Activated naive CD4-positive, alpha-beta T cell treated with anti-CD3 and anti-CD28 coated beads, Interleukin-2, amount 50 U/mL, for 16 hours (primary cell): ENCODE measurements at regions not wholly inside any gene's neighbourhood (a gene's known extent, or its start where the extent isn't known, plus 50 kb on each side); places are given as distances from the start of the nearest gene placed in this dataset.
"Not testable (repeated sequence)": the region's sequence is repeated elsewhere in the genome, so short reads cannot be mapped to it uniquely, and the experiment has no call there.

Experiments used
- DNase-seq: peaks from one replicate; pipeline ENCODE4 v3.0.0-alpha.2; 2020

DNA sequence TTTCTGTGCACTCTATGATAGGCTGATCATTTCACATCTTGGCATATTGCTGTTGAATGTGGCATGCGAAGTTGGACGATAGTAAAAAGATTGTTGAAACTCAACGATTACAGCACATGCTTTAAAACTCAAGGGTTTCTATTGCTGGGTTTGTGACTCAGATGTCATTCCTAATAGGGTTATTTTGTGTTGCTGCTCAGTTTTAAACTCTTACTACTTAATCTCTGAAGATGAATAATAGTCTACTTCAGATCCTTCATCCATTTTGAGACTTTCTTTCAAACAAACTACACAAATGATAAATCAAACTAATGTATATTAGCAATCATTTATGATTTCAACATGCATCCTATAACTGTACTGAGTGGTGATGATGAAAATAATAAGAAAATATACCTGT, 71.3 kb upstream of the MBNL1 start:
- DNase-seq, result no peak

DNA sequence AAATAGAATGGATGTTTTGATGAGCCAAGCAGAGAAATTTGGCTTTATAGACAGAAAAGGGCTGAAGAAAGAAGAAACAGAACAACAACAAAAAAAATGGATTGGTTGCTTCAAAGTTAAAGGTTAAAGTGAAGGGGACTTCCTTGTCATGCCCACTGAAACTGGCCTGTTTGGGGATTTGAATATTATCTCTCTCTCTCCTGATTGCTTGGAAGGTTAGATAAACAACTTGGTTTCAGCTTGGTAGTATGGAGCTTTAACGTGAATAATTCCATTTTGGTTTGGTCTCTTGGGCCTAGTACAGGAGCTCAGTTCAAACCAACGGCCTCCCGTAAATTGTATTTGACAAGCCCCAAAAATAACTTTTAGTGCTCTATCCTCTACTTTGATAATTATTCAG, 70.8 kb upstream of the MBNL1 start:
- DNase-seq, result no peak

DNA sequence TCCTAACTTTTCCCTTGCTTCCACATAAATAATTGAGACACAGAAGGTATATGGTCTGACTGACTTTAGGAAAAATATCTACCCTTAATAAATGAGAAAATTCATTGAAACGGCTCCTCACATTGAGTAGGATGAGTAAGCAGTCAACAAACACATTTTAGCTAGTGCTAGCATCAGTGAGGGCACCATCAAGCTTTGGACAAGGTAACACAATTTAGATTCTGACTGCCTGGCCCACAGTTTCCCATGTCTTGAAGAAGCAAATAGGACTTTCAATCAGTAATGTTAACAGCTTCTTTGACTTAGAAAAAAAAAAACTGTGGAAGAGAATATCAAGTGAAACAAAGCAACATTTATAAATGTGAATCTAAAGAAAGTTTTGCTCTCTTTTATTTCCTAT, 70.1 kb upstream of the MBNL1 start:
- DNase-seq, result no peak

DNA sequence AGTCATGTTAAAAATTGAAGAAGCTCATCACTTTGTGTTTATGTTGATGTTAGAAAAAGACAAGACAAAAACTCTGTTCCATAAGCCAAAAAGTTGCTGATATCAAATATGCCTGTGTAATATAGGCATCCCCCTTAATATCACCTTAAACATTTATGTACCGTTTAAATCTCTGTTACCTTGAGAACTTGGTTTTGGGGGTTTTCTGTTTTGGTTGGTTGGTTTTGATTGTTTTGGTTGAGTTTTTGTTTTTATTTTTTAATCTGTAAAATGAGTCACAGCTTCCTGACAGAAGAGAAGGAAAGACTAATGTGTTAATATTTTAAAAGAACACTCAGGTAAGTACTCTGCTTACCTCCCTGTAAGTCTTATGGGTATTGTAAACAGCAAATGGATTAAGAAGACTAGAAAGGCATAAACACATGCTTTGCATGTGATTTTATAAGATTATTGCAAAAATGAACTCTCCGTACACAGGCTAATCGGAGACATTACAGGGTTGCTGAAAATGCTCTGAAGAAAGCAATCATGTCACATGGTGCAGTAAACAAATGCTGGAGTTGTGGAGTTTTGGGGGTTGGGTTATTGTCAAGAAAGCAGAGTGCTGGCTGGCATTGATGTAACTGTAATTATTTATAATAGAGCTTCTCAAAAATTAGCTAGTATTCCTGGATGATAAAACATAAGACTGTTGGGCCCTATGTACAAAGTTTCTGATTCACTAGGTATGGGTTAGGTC, 69.5 kb upstream of the MBNL1 start:
- DNase-seq, result no peak

DNA sequence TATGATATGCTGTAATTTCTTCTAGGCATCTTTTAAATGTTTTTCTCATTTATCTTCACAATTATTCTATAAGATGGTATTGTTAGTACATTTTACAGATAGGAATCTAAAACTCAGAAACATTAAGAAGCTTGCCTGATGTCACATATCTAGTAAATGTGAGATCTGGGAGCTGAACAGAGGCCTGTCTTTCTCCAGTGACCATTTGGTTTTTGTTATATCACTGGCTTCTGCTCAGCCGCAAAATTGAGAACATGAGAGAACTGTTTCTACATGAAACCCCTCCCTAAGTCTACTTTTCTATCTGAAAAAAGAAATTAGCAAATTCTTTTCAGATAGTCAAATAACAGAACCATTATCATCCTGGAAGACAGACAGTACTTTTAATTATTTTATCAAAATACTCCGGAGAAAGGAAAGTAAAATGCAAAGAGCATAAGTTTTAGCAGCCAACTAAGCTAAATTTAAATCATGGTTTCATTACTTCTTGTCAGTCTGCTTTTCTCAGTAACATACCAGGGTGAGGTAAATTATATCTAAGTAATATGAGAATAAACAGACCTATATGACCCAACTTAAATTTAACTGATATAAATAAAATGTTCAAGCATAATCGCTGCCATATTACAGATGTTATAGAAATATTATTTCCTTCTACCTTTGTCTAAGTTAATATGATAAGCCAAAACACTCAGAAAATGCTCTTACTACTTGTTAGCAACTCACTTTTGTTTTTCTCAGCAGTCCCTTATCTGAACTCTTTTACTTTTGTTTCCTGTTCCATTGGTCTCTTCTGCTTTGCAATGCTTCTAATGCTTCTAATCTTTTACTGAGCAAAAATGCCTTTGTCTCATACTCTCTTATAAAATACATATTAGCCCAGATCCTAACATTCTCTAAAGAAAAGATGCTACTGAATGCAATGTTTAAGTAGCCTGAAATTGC, 68.0 kb upstream of the MBNL1 start:
- DNase-seq, result no peak

DNA sequence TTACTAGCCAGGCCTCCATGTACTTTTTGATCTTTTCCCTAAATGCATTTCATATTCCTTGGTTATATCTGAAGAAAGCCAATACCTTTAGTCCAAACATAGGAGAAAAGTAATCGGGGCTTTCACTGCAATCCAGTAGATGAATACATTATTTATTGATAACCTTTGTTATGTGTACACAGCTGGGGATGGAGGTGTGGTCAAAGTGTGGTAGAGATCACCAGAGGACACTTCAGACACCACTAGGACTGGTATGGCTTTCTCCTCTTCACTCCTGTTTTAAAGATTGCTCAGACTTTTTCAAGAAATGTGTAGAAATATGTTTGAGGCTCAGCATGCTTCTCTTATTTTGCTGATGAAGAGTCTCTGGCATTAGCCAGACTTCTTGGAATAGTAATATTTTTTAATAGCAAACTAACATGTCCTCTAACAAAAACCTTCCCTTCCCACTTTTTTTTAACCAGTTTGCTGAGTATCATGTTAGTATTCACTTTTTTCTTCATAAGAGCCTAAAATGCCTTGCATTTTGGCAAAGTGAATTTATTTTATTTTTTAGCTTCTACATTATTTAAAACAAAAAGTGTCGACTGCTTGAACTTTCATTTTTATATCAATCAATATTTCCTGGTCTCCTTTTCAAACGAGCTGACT, 65.6 kb upstream of the MBNL1 start:
- no peak for DNase-seq

DNA sequence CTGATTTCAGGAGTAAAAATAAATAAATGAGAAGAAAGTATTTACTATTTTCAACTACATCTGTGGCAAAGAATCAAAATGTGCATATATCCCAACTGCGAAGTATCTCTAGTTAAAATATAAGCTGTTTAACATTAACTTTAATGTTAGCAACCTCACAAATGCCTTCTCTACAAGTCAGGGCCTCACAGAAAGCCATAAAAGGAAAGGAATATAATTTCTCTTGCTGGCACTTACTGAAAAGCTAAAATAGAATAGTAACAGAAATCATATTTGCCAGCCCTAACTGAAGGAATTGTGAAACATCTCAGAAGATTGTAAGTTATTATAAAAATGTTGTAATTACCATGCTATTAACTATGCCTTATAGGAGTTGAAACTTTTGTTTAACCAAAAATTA, 65.1 kb upstream of the MBNL1 start:
- no peak for DNase-seq

DNA sequence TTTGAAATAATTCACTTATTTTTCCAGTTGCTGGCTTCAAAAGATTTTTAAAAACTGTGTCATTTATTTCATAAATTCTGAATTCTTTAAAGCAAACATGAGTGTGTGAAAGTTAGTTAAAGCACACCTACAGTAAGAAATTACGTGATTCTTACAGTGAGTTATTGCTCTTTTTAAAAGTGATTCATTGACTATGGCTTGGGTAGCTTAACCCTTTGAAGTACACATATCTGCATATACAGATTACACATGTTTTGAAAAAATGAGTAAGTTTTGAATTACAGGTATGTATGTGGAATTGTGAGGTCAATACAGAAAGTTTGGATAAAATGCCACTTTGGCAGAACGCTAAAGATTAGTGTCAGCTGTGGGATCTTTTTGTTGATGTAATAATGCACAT, 64.5 kb upstream of the MBNL1 start:
- no peak for DNase-seq

DNA sequence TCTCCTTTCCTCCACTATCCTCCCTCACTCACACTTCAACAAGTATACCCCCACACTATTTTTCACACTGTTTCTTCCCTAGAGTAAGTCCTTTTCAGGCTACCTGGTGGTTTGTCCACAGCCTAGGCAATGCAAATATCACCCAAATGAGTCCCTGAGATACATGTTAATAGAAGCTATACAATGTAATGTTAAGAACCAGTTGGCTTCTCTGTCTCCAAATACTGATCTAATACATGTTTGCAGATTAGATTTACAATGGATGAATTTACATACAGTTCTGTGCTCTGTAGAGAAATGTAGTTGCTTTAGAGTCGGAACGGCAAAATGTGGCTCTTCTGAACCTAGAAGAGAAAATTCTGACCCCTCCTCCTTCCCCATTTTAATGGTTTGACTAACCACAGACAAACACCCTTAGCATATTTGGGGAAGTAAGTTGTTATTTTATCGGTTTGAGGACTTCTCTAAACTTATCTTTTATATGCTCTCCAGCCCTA, 63.6 kb upstream of the MBNL1 start:
- no peak for DNase-seq

DNA sequence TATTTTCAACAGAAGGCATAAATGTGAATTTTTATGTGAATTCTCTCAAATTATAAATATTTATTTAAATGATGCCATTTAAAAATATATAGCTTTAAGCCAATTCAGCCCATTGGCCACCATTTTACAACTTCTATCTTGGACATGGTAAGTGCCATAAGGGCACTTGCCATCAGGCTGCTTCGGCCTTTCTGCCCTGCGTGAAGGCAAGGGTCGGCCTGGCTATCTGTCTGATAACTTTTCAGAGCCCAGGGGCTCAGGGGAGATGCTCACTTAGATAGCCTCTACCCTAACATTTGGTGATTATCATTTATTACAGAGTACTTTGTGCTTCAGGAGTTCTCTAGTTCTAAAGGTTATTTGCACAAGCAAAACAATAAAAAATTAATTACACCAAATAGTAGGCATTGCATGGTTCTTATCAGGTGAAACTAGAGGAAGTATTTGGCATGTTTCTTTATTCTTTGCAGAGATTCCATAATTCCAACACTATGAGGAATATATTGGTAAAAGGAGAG, 62.4 kb upstream of the MBNL1 start:
- DNase-seq, result no peak

DNA sequence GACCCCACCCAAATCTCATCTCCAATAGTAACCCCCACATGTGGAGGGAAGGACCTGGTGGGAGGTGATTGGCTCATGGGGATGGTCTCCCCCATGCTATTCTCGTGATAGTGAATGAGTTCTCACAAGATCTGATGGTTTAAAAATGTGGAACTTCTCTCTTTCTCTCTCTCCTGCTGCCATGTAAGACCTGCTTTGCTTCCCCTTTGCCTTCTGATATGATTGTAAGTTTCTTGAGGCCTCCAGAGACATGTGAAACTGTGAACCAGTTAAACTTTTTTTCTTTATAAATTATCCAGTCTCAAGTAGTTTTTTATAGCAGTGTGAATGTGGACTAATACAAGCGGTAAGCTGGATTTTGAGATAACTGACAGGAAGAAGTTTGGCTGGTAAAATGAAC, 60.3 kb upstream of the MBNL1 start:
- no peak for DNase-seq

DNA sequence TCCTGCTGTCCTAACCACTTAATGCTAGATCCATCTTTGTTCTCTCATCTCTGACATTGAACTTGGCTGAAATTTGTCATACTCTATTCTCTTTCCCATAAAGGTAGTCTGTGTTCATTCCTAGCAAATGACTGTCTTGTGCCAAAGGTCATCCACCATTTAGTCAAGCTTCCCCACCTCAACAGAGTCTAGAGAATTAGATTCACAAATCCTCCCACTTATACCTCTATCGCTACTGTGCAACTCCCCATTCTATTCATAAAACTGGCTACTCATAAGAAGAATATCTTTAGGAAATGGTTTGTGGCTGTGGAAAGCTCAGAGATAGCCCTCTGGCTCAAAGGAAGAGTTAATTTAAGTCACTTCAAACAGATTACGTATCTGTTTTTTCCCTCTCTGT, 59.7 kb upstream of the MBNL1 start:
- DNase-seq, result no peak

DNA sequence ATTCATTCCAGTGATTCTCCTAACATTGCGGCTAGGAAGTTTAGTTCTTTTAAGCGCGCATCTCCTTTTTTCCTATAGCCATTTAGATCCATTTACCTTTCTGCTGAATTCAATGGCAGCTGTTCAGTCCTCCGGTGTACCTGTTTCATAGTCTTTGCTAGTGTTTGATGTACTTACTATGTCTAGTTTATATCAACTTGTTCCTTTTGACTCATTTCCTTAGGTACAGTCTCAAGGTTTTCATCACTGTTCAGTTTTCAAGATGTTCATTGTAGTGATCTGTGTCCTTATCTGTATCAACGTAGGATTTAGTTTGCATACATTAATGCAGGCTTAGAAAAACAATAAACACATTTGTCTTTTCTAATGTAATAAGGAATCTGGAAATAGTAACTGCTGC, 59.0 kb upstream of the MBNL1 start:
- no peak for DNase-seq

DNA sequence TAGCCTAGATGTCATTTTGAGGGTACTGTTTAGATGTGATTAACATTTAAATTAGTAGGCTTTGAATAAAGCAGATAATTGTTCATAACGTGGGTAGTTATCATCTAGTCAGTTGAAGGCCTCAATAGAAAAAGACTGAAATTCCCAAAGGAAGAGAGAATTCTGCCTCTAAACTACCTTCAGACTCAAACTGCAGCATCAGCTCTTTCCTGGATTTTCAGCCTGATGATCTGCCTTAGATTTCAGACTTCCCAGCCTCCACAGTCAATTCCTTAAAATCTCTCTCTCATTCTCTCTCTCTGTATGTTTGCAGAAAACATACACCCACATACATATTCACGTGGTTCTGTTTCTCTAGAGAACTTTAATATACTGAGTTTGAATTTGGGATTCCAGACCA, 58.0 kb upstream of the MBNL1 start:
- DNase-seq, result no peak

DNA sequence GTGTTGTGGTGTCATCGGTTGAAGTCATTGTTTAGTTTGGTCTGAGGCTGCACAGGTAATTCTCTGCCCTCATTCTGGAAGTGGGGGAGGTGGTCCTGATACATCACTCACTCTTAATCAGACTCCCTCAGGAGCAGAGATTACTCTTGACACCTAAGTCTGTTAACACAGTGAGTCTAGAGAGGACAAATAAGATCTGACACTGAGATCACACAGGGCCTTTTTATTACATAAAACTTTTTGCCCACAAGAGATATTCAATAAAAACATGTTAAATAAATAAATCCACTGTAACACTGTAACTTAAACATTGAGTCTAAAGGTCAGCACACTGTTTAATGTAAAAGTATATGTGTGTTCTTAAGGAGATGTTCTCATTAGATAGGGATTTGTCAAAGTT, 57.1 kb upstream of the MBNL1 start:
- DNase-seq, result no peak

DNA sequence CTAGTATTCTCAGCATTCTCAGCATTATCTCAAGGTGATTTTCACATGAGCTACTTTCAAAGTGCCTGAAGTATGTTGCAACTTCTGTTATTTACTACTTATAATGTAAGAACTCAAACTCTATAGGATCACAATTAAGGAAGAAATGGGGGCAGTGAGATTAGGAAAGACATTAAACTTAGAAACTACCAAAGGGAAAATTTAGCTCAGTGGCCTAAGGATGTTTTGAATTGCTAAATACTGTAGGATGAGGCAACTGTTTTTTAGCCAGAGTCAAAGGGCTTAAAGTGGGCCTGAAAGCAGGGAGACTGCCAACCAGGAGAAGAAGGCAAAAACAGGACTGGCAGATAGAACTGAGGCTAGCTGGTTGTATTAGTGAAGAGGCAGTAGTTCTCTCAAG, 55.5 kb upstream of the MBNL1 start:
- no peak for DNase-seq

DNA sequence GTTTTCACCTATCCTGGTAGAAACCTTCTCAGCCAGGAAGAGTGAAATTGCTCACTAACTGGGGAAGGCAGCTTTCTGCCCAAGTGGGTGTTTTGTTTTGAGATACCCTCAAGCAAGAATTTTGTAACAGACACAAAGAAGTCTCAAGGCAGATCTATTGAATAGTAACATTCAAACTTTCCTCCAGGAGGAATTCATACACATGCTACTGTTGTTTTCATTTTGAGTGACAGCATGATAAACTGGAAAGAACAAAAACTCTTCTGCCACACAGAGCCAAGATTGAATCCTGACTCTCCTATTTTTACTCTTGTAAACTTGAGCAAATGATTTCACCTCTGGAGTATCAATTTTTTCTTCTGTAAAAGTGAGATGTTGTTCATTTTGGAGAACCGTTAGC, 54.8 kb upstream of the MBNL1 start:
- DNase-seq, result no peak

DNA sequence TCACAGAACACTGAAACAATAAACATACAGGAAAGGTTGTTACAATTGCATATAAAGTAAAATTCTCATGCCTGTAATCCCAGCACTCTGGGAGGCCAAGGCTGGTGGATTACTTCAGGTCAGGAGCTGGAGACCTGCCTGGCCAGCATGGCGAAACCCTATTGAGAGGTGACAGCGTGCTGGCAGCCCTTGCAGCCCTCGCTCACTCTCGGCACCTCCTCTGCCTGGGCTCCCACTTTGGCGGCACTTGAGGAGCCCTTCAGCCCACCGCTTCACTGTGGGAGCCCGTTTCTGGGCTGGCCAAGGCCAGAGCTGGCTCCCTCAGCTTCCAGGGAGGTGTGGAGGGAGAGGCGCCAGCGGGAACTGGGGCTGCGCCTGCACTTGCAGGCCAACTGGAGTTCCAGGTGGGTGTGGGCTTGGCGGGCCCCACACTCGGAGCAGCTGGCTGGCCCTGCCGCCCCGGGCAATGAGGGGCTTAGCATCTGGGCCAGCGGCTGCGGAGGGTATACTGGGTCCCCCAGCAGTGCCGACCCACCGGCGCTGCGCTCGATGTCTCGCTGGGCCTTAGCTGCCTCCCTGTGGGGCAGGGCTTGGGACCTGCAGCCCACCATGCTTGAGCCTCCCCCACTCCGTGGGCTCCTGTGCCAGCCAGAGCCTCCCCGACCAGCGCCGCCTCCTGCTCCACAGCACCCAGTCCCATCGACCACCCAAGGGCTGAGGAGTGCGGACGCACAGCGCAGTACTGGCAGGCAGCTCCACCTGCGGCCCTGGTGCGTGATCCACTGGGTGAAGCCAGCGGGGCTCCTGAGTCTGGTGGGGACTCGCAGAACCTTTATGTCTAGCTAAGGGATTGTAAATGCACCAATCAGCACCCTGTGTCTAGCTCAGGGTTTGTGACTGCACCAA, 51.5 kb upstream of the MBNL1 start:
- not testable (repeated sequence) for DNase-seq

DNA sequence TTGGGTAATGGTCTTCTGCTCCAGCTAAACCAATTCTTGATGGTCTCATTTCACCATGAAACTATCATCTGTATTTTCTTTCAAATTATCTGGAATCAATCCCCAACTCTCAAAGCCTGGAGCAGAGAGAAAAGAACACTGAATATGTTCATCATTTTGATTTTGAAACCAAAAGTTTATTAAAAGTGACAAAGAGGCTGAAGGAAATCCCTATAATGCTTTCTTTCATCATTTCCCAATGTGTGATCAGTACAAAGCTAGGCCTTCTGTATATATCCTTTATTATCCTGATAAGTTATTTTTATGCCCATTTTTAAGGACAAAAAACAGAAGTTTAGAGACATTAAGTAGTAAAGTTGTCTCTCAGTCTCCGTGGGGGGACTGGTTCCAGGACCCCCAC, 50.1 kb upstream of the MBNL1 start:
- DNase-seq, result no peak
